PFSK-1 (cell line): ENCODE measurements at regions not wholly inside any gene's neighbourhood (a gene's known extent, or its start where the extent isn't known, plus 50 kb on each side); places are given as distances from the start of the nearest gene placed in this dataset.

Source experiments
- POLR2AphosphoS5 ChIP-seq: IDR thresholded peaks from 2 replicates; pipeline ENCODE4 v1.6.1; 2012; ENCODE audit warnings: low read depth, mild to moderate bottlenecking, control low read depth, low read length, moderate library complexity
- TAF1 ChIP-seq: IDR thresholded peaks from 2 replicates; pipeline ENCODE4 v1.6.1; 2012; ENCODE audit warnings: low read length, control low read depth, borderline replicate concordance; ENCODE audit not compliant: insufficient read depth

GRCh38 chr3:30076899-30077298, 529.5 kb upstream of the TGFBR2 start:
- TF ChIP-seq POLR2AphosphoS5 (no peak), TAF1 (no peak)
